Ishikawa (cell line): ENCODE measurements at regions not wholly inside any gene's neighbourhood (a gene's known extent, or its start where the extent isn't known, plus 50 kb on each side); places are given as distances from the start of the nearest gene placed in this dataset.

Experiments used
- CEBPB ChIP-seq: IDR thresholded peaks from 2 replicates; pipeline ENCODE4 v1.6.1; 2012
- FOXM1 ChIP-seq: IDR thresholded peaks from 2 replicates; pipeline ENCODE4 v1.6.1; 2012; ENCODE audit warnings: low read depth, borderline replicate concordance
- MAX ChIP-seq: IDR thresholded peaks from 2 replicates; pipeline ENCODE4 v1.6.1; 2012
- REST ChIP-seq: IDR thresholded peaks from 2 replicates; pipeline ENCODE4 v1.6.1; 2012; ENCODE audit warnings: low read depth, mild to moderate bottlenecking
- TCF12 ChIP-seq: IDR thresholded peaks from 2 replicates; pipeline ENCODE4 v1.6.1; 2012; ENCODE audit warnings: low read depth
- TEAD4 ChIP-seq: IDR thresholded peaks from 2 replicates; pipeline ENCODE4 v1.6.1; 2012
- USF1 ChIP-seq: IDR thresholded peaks from 2 replicates; pipeline ENCODE4 v1.6.1; 2012
- YY1 ChIP-seq: IDR thresholded peaks from 2 replicates; pipeline ENCODE4 v1.6.1; 2012; ENCODE audit warnings: low read depth
- ZBTB7A ChIP-seq: IDR thresholded peaks from 2 replicates; pipeline ENCODE4 v1.6.1; 2012; ENCODE audit warnings: low read depth

- TF ChIP-seq MAX (no peak), CEBPB (no peak), REST (no peak), TCF12 (no peak), ZBTB7A (no peak), FOXM1 (no peak), TEAD4 (no peak), YY1 (no peak), USF1 (no peak)
Measured at GRCh38 chr15:25933456-25934158, 70.5 kb upstream of the ATP10A start.
